IMR-90 (cell line): ENCODE measurements at regions not wholly inside any gene's neighbourhood (a gene's known extent, or its start where the extent isn't known, plus 50 kb on each side); places are given as distances from the start of the nearest gene placed in this dataset.

Experiments
- ATAC-seq: fragments of 200-7000 bp; cut with Tn5 transposase; 2 replicates; pipeline ENCODE4 v1.9.1; 2020; ENCODE audit warnings: low read depth, mild to moderate bottlenecking, moderate library complexity
- BruUV-seq: library from RNA; stranded (reverse); fragments of 400-500 nt; replicated peaks from 2 replicates; lab custom pipeline; 2021; lab: Mats Ljungman, UMichigan
- CTCF ChIA-PET: fragments of 300-600 bp; formaldehyde crosslinking; extraction: SDS; loops from one replicate; lab custom pipeline; 2021; ENCODE audit warnings: antibody characterized with exemption; lab: Yijun Ruan, JAX
- POLR2A ChIA-PET: fragments of 300-600 bp; sonication (Branson Sonifier 250); formaldehyde crosslinking; loops from one replicate; lab custom pipeline; 2022; ENCODE audit warnings: antibody characterized with exemption; ENCODE audit not compliant: unreplicated experiment; lab: Charles Lee
- DNase-seq: peaks from one replicate; pipeline ENCODE4 v3.0.0; 2013
- H2AFZ ChIP-seq: replicated peaks from 2 replicates; pipeline ENCODE3; 2013; ENCODE audit warnings: low read length, mild to moderate bottlenecking; ENCODE audit not compliant: poor library complexity
- H2AK5ac ChIP-seq: 2 replicates; pipeline ENCODE4 v1.6.1; 2013; ENCODE audit warnings: low read depth, low read length, inconsistent platforms
- H2AK9ac ChIP-seq: replicated peaks from 2 replicates; pipeline ENCODE3; 2013; ENCODE audit warnings: mild to moderate bottlenecking, low read depth, low read length, moderate library complexity; ENCODE audit not compliant: poor library complexity
- H2BK120ac ChIP-seq: 2 replicates; pipeline ENCODE4 v1.6.1; 2013; ENCODE audit warnings: low read depth, low read length, inconsistent platforms
- H2BK15ac ChIP-seq: 3 replicates; pipeline ENCODE4 v1.6.1; 2013; ENCODE audit warnings: low read depth, low read length, inconsistent platforms
- H2BK20ac ChIP-seq: 2 replicates; pipeline ENCODE4 v1.6.1; 2013; ENCODE audit warnings: low read depth, mild to moderate bottlenecking, inconsistent platforms, low read length, moderate library complexity
- H2BK5ac ChIP-seq: 2 replicates; pipeline ENCODE4 v1.6.1; 2013; ENCODE audit warnings: mild to moderate bottlenecking, low read depth, low read length, inconsistent platforms; ENCODE audit not compliant: poor library complexity, severe bottlenecking
- H3K14ac ChIP-seq: replicated peaks from 2 replicates; pipeline ENCODE4 v1.6.1; 2013; ENCODE audit warnings: low read depth, low read length, inconsistent platforms
- H3K18ac ChIP-seq: 2 replicates; pipeline ENCODE4 v1.6.1; 2013; ENCODE audit warnings: low read depth, low read length, control low read depth
- H3K23ac ChIP-seq: 2 replicates; pipeline ENCODE4 v1.6.1; 2013; ENCODE audit warnings: low read depth, low read length, inconsistent platforms
- H3K27ac ChIP-seq: 2 replicates; pipeline ENCODE4 v1.5.1; 2013; ENCODE audit warnings: mild to moderate bottlenecking, control low read depth, low read length; ENCODE audit not compliant: insufficient read depth
- H3K27me3 ChIP-seq: 2 replicates; pipeline ENCODE4 v1.6.1; 2013; ENCODE audit warnings: low read length; ENCODE audit not compliant: control insufficient read depth, insufficient read depth
- H3K36me3 ChIP-seq: 2 replicates; pipeline ENCODE4 v1.6.1; 2013; ENCODE audit warnings: low read length, mixed read lengths; ENCODE audit not compliant: control insufficient read depth, insufficient read depth
- H3K4ac ChIP-seq: 2 replicates; pipeline ENCODE4 v1.6.1; 2013; ENCODE audit warnings: low read depth, low read length, inconsistent platforms
- H3K4me1 ChIP-seq: 2 replicates; pipeline ENCODE4 v1.6.1; 2013; ENCODE audit warnings: low read length, mixed read lengths; ENCODE audit not compliant: control insufficient read depth, insufficient read depth
- H3K4me2 ChIP-seq: 2 replicates; pipeline ENCODE4 v1.6.1; 2013; ENCODE audit warnings: low read depth, mild to moderate bottlenecking, control low read depth, low read length, moderate library complexity
- H3K4me3 ChIP-seq: 2 replicates; pipeline ENCODE4 v1.5.1; 2013; ENCODE audit warnings: low read depth, mild to moderate bottlenecking, control low read depth, low read length, moderate library complexity; ENCODE audit not compliant: insufficient read depth
- H3K56ac ChIP-seq: 2 replicates; pipeline ENCODE4 v1.6.1; 2013; ENCODE audit warnings: low read length, inconsistent platforms; ENCODE audit not compliant: insufficient read depth; ENCODE audit errors: extremely low read depth
- H3K79me1 ChIP-seq, 2 experiments: 2 replicates each; pipeline ENCODE4 v1.6.1; 2013; ENCODE audit warnings: low read length in 2 of 2, inconsistent platforms in 1 of 2, low read depth in 1 of 2
- H3K9ac ChIP-seq: 2 replicates; pipeline ENCODE4 v1.6.1; 2013; ENCODE audit warnings: low read depth, low read length, control low read depth
- H3K9me1 ChIP-seq: 2 replicates; pipeline ENCODE4 v1.6.1; 2013; ENCODE audit warnings: low read length, inconsistent platforms; ENCODE audit not compliant: insufficient read depth
- H3K9me3 ChIP-seq: 2 replicates; pipeline ENCODE4 v1.6.1; 2013; ENCODE audit warnings: low read length; ENCODE audit not compliant: control insufficient read depth, insufficient read depth
- H4K20me1 ChIP-seq: 2 replicates; pipeline ENCODE4 v1.6.1; 2013; ENCODE audit warnings: low read length, inconsistent platforms; ENCODE audit not compliant: insufficient read depth
- H4K5ac ChIP-seq: 2 replicates; pipeline ENCODE4 v1.6.1; 2013; ENCODE audit warnings: mild to moderate bottlenecking, low read depth, low read length, control low read depth
- H4K8ac ChIP-seq, 2 experiments: 2 replicates each; pipeline ENCODE4 v1.6.1; 2013; ENCODE audit warnings: low read depth in 2 of 2, low read length in 2 of 2, control low read depth in 1 of 2, inconsistent platforms in 1 of 2
- H4K91ac ChIP-seq: 2 replicates; pipeline ENCODE4 v1.6.1; 2013; ENCODE audit warnings: low read depth, low read length, inconsistent platforms; ENCODE audit not compliant: insufficient read depth
- CEBPB ChIP-seq: IDR thresholded peaks from 2 replicates; pipeline ENCODE4 v1.6.1; 2012; ENCODE audit warnings: low read depth, low read length, improper control_type of control experiment
- CHD1 ChIP-seq: IDR thresholded peaks from 2 replicates; pipeline ENCODE4 v1.6.1; 2012; ENCODE audit warnings: low read depth, low read length, improper control_type of control experiment
- CTCF ChIP-seq: conservative IDR thresholded peaks from 2 replicates; pipeline ENCODE4 v1.5.1; 2012; ENCODE audit warnings: mild to moderate bottlenecking, low read depth, low read length, improper control_type of control experiment
- ELK1 ChIP-seq: fragments of 150-350 bp; IDR thresholded peaks from 2 replicates; pipeline ENCODE4 v1.6.1; 2016; ENCODE audit warnings: low read depth, mild to moderate bottlenecking, low read length, moderate library complexity, borderline replicate concordance
- FOS ChIP-seq: fragments of 150-350 bp; IDR thresholded peaks from 2 replicates; pipeline ENCODE4 v1.6.1; 2016; ENCODE audit warnings: low read depth, low read length
- MAFK ChIP-seq: IDR thresholded peaks from 2 replicates; pipeline ENCODE4 v1.6.1; 2012; ENCODE audit warnings: low read depth, low read length, improper control_type of control experiment
- MAZ ChIP-seq: IDR thresholded peaks from 2 replicates; pipeline ENCODE4 v1.6.1; 2012; ENCODE audit warnings: low read depth, mild to moderate bottlenecking, low read length, improper control_type of control experiment, moderate library complexity, borderline replicate concordance
- MXI1 ChIP-seq: IDR thresholded peaks from 2 replicates; pipeline ENCODE4 v1.6.1; 2012; ENCODE audit warnings: low read depth, mild to moderate bottlenecking, low read length, moderate library complexity, borderline replicate concordance
- POLR2A ChIP-seq: IDR thresholded peaks from 2 replicates; pipeline ENCODE4 v1.6.1; 2012; ENCODE audit warnings: mild to moderate bottlenecking, low read depth, low read length
- RAD21 ChIP-seq: IDR thresholded peaks from 2 replicates; pipeline ENCODE4 v1.6.1; 2012; ENCODE audit warnings: low read length, improper control_type of control experiment
- RCOR1 ChIP-seq: IDR thresholded peaks from 2 replicates; pipeline ENCODE4 v1.6.1; 2012; ENCODE audit warnings: mild to moderate bottlenecking, low read length, improper control_type of control experiment; ENCODE audit not compliant: insufficient replicate concordance
- RFX5 ChIP-seq: IDR thresholded peaks from 2 replicates; pipeline ENCODE4 v1.8.0; 2012; ENCODE audit warnings: low read depth, mild to moderate bottlenecking, low read length, moderate library complexity
- USF2 ChIP-seq: fragments of 150-350 bp; IDR thresholded peaks from 2 replicates; pipeline ENCODE4 v1.6.1; 2017; ENCODE audit warnings: mild to moderate bottlenecking, antibody characterized with exemption, low read length, low read depth
- WGBS, 2 experiments: methylation state at CpG; one replicate each; pipeline versions ENCODE4 v1.1.5 to v1.1.7; 2013; ENCODE audit warnings: missing lambda C conversion rate in 2 of 2; ENCODE audit not compliant: insufficient read length in 1 of 2; ENCODE audit errors: extremely low coverage in 2 of 2; 5-methylcytosine and 5-hydroxymethylcytosine counted together
- dilution Hi-C: fragments of 300-500 bp; cut with HindIII; formaldehyde crosslinking; loops from one replicate; pipeline ENCODE4 v1.14.3; 2018; ENCODE audit warnings: low sequenced_read_pairs; ENCODE audit not compliant: unreplicated experiment
- in situ Hi-C: fragments of 300-500 bp; cut with MboI; formaldehyde crosslinking; loops from 3 replicates; pipeline ENCODE4 v1.14.3; 2019; ENCODE audit warnings: low sequenced_read_pairs, inconsistent platforms, mixed read lengths
- intact Hi-C: fragments of 100-400 bp; cut with micrococcal nuclease; formaldehyde crosslinking; loops from 2 replicates; pipeline ENCODE4 v1.10.0; 2022

- Histone ChIP-seq H3K4me3 (no peak overlapping the region), H3K27me3 (no peaks in the 10 kb centered on the region)
- in situ Hi-C loops, result no loop called here
Observed at GRCh38 chr1:93813076-93813475, 65.9 kb downstream of the DNTTIP2 start.

More at GRCh38 chr1:93813076-93813475, 65.9 kb downstream of the DNTTIP2 start:
- Histone ChIP-seq H2BK15ac (peak overlapping the region; percentile 15; the same call in 2 of the 3 replicates), H2BK5ac (no peak overlapping the region), H3K79me1 (peaks cover 0 to 11% of the 10 kb centered on the region in 2 experiments; a peak in 1 of 4 replicates), H2BK120ac (peak overlapping the region; percentile 65), H3K9me3 (no peaks in the 10 kb centered on the region), H3K18ac (no peak overlapping the region; the same call in 1 of the 2 replicates), H2AK9ac (peak overlapping the region; percentile 38), H2AFZ (no peak overlapping the region), H3K23ac (peak overlapping the region; percentile 45; the same call in 1 of the 2 replicates), H3K9ac (no peak overlapping the region; the same call in 1 of the 2 replicates), H4K20me1 (0 out of 2 replicates have a peak, but pooled peaks cover 3% of the 10 kb centered on the region), H4K5ac (no peak overlapping the region), H2AK5ac (peak overlapping the region; percentile 75), H3K14ac (peak overlapping the region; percentile 3; the same call in 1 of the 2 replicates), H3K4me2 (no peak overlapping the region), H3K36me3 (no peaks in the 10 kb centered on the region), H4K91ac (peak overlapping the region; percentile 45), H3K56ac (no peak overlapping the region), H3K4ac (peak overlapping the region; percentile 14; the same call in 1 of the 2 replicates), H3K4me1 (peaks cover 10% of the 10 kb centered on the region), H3K27ac (no peak overlapping the region), H3K9me1 (peaks cover 12% of the 10 kb centered on the region), H2BK20ac (peak overlapping the region; percentile 33; the same call in 1 of the 2 replicates), H4K8ac (peak overlapping the region in 1 of 2 experiments; percentile 56; a peak in 2 of 4 replicates)
- TF ChIP-seq USF2, result no peak
- TF ChIP-seq FOS, result no peak
- TF ChIP-seq RFX5, result no peak
- TF ChIP-seq POLR2A, result no peak
- TF ChIP-seq RCOR1, result no peak
- TF ChIP-seq ELK1, result no peak
- no peak for TF ChIP-seq CEBPB
- TF ChIP-seq MAFK, result no peak
- TF ChIP-seq MAZ, result no peak
- TF ChIP-seq CTCF, result no peak
- no peak for TF ChIP-seq CHD1
- TF ChIP-seq MXI1, result no peak
- TF ChIP-seq RAD21, result no peak
- CTCF ChIA-PET, result interaction anchor here (1.4 to 3.4 kb wide), 13 partner anchors 10 to 370 kb away, joined by 3 to 38 read pairs (median 5); partner anchors contain the start of gene FNBP1L
- DNase-seq, result no peak
- ATAC-seq, result no peak
- no CpG with 5 or more reads among the region's 2 CpGs for WGBS, 2 experiments
- intact Hi-C loops (no loop called here), dilution Hi-C loops (no loop called here)
- POLR2A ChIA-PET, result no interaction called here
- BruUV-seq, result no TSS peak
